K562 (cell line): ENCODE measurements at regions not wholly inside any gene's neighbourhood (a gene's known extent, or its start where the extent isn't known, plus 50 kb on each side); places are given as distances from the start of the nearest gene placed in this dataset.
A peak's percentile ranks its signal among the peaks of the same experiment; 100 is the strongest.
"Not testable (repeated sequence)": the region's sequence is repeated elsewhere in the genome, so short reads cannot be mapped to it uniquely, and the experiment has no call there.

Experiments
- ATAC-seq: fragments of 200-7000 bp; cut with Tn5 transposase; 3 replicates; pipeline ENCODE4 v1.9.1; 2020; ENCODE audit warnings: moderate library complexity
- BruUV-seq: library from RNA; stranded (reverse); fragments of 400-500 nt; replicated peaks from 2 replicates; lab custom pipeline; 2021; lab: Mats Ljungman, UMichigan
- CTCF ChIA-PET: fragments of 300-600 bp; formaldehyde crosslinking; extraction: SDS; loops from one replicate; lab custom pipeline; 2021; ENCODE audit warnings: low intra/inter-chr PET ratio; lab: Yijun Ruan, JAX
- POLR2A ChIA-PET: fragments of 300-600, 350-650 bp; sonication (Branson Sonifier 250); formaldehyde crosslinking; extraction: SDS; loops from one replicate; lab custom pipeline; 2021; ENCODE audit warnings: antibody characterized with exemption, inconsistent platforms; lab: Yijun Ruan, JAX
- DNase-seq, 4 experiments: peaks; one replicate each; pipeline versions ENCODE4 v3.0.0 to v3.0.0-alpha.2; 2011 to 2018; ENCODE audit warnings: low spot score in 3 of 4, mixed read lengths in 3 of 4; ENCODE audit errors: extremely low read depth in 1 of 4
- FAIRE-seq: peaks from 2 replicates; lab custom pipeline; 2011; peaks lifted over from hg19 to GRCh38; lab: Jason Lieb, UNC
- H2AFZ ChIP-seq: 2 replicates; pipeline ENCODE4 v1.6.0; 2011; ENCODE audit warnings: low read depth, low read length, control low read depth, inconsistent platforms
- H3K27ac ChIP-seq: fragments of 200-600 bp; 3 replicates; pipeline ENCODE4 v1.8.0; 2011; ENCODE audit warnings: low read depth, mild to moderate bottlenecking, control low read depth, inconsistent platforms, low read length, moderate library complexity, mixed read lengths; ENCODE audit errors: extremely low read depth
- H3K27me3 ChIP-seq, 2 experiments: fragments of 300-600 bp in 1 of 2; 2 replicates in 1 of 2; 3 replicates in 1 of 2; pipeline versions ENCODE4 v1.6.0 to v1.8.0; 2011; ENCODE audit warnings: inconsistent platforms in 2 of 2, low read length in 2 of 2, mild to moderate bottlenecking in 1 of 2, mixed read lengths in 1 of 2, moderate library complexity in 1 of 2; ENCODE audit not compliant: control insufficient read depth in 2 of 2, insufficient read depth in 2 of 2
- H3K36me3 ChIP-seq: fragments of 300-600 bp; 3 replicates; pipeline ENCODE4 v1.8.0; 2011; ENCODE audit warnings: mild to moderate bottlenecking, low read length, inconsistent platforms; ENCODE audit not compliant: control insufficient read depth, insufficient read depth
- H3K4me1 ChIP-seq, 2 experiments: fragments of 200-600 bp in 1 of 2; replicated peaks in 1 of 2; 2 replicates in 1 of 2; 3 replicates in 1 of 2; pipeline versions ENCODE4 v1.5.1 to v1.8.0; 2011; ENCODE audit warnings: inconsistent platforms in 2 of 2, low read length in 2 of 2, mild to moderate bottlenecking in 1 of 2, mixed read lengths in 1 of 2, moderate library complexity in 1 of 2; ENCODE audit not compliant: control insufficient read depth in 2 of 2, insufficient read depth in 2 of 2
- H3K4me2 ChIP-seq: 2 replicates; pipeline ENCODE4 v1.6.1; 2011; ENCODE audit warnings: low read length, control low read depth, inconsistent platforms, mixed read lengths; ENCODE audit not compliant: insufficient read depth
- H3K4me3 ChIP-seq: fragments of 200-600 bp; sonication (generic), shearing (Covaris generic); 2 replicates; pipeline ENCODE4 v1.5.1; 2016; ENCODE audit warnings: control low read depth, inconsistent platforms
- H3K79me2 ChIP-seq: fragments of 200-600 bp; 3 replicates; pipeline ENCODE4 v1.8.0; 2011; ENCODE audit warnings: low read length, inconsistent platforms; ENCODE audit not compliant: control insufficient read depth, insufficient read depth
- H3K9ac ChIP-seq, 2 experiments: 2 replicates each; pipeline versions ENCODE4 v1.6.0 to v1.6.1; 2011; ENCODE audit warnings: low read depth in 2 of 2, low read length in 2 of 2, control low read depth in 1 of 2, inconsistent platforms in 1 of 2, mild to moderate bottlenecking in 1 of 2, mixed read lengths in 1 of 2; ENCODE audit not compliant: insufficient read depth in 1 of 2
- H3K9me1 ChIP-seq: one replicate; pipeline ENCODE4 v1.6.0; 2011; ENCODE audit warnings: inconsistent platforms, mild to moderate bottlenecking, low read length, moderate library complexity; ENCODE audit not compliant: control insufficient read depth, insufficient read depth
- H3K9me3 ChIP-seq: replicated peaks from 2 replicates; pipeline ENCODE4 v1.5.1; 2011; ENCODE audit warnings: low read depth, low read length, inconsistent platforms; ENCODE audit not compliant: control insufficient read depth, insufficient read depth
- H4K20me1 ChIP-seq: replicated peaks from 2 replicates; pipeline ENCODE4 v1.6.1; 2011; ENCODE audit warnings: low read length, inconsistent platforms, mixed read lengths; ENCODE audit not compliant: control insufficient read depth, insufficient read depth
- ZNF134 ChIP-seq: fragments of 250-450 bp; sonication (Bioruptor Pico); conservative IDR thresholded peaks from 2 replicates; pipeline ENCODE4 v1.4.0; 2020
- ZNF76 ChIP-seq: fragments of 250-450 bp; sonication (Bioruptor Pico); IDR thresholded peaks from 2 replicates; pipeline ENCODE4 v1.4.0; 2020; ENCODE audit warnings: mild to moderate bottlenecking, moderate library complexity, borderline replicate concordance
- WGBS: fragments of 100-300 bp; shearing (Covaris generic); methylation state at CpG from one replicate; pipeline ENCODE4 v1.1.6; 2016; ENCODE audit warnings: low coverage, mixed read lengths; ENCODE audit not compliant: insufficient coverage; ENCODE audit errors: missing lambda C conversion rate; 5-methylcytosine and 5-hydroxymethylcytosine counted together
- in situ Hi-C: fragments of 300-500 bp; cut with MboI; formaldehyde crosslinking; loops from 4 replicates; pipeline ENCODE4 v1.15.0; 2018; ENCODE audit warnings: inconsistent platforms, mixed read lengths
- intact Hi-C: fragments of 100-400 bp; cut with micrococcal nuclease; formaldehyde crosslinking; loops from 2 replicates; pipeline ENCODE4 v1.14.2; 2022

- DNase-seq, POLR2A ChIA-PET, ATAC-seq, FAIRE-seq, H2AFZ ChIP-seq, H3K9ac ChIP-seq, H3K9me3 ChIP-seq, H3K79me2 ChIP-seq, H3K9me1 ChIP-seq, in situ Hi-C loops, BruUV-seq, H3K27me3 ChIP-seq, H3K4me3 ChIP-seq, H4K20me1 ChIP-seq, H3K4me1 ChIP-seq, H3K4me2 ChIP-seq, H3K36me3 ChIP-seq, intact Hi-C loops, CTCF ChIA-PET, H3K27ac ChIP-seq: not testable (repeated sequence)
- WGBS, result 3% methylated on average over 8 of the region's 28 CpGs
Observed at GRCh38 chr13:54829391-54830068, 1800.9 kb downstream of the OLFM4 start.

- ChIA-PET CTCF (no interaction called here), POLR2A (no interaction called here)
- TF ChIP-seq ZNF134 (peak; percentile 75), ZNF76 (no peak)
- in situ Hi-C loops (no loop called here), intact Hi-C loops (no loop called here)
- no peak overlapping the region for H3K4me2 ChIP-seq
- no peaks in the 10 kb centered on the region for H3K9me1 ChIP-seq
- no peaks in the 10 kb centered on the region for H4K20me1 ChIP-seq
- no peaks in the 10 kb centered on the region for H3K36me3 ChIP-seq
- no peak overlapping the region for H3K9ac ChIP-seq
- ATAC-seq (no peak), DNase-seq (no peak), FAIRE-seq (no peak)
- 0% methylated on average over 3 of the region's 4 CpGs for WGBS
- no peaks in the 10 kb centered on the region for H3K4me1 ChIP-seq
- H3K9me3 ChIP-seq, result no peaks in the 10 kb centered on the region
- no peaks in the 10 kb centered on the region for H3K27me3 ChIP-seq
- H3K4me3 ChIP-seq, result no peak overlapping the region
- no peaks in the 10 kb centered on the region for H3K79me2 ChIP-seq
- BruUV-seq, result no TSS peak
- H3K27ac ChIP-seq, result no peak overlapping the region
- H2AFZ ChIP-seq, result no peak overlapping the region
Observed at GRCh38 chr13:54836273-54836672, 1807.7 kb downstream of the OLFM4 start.
